ENCODE measurements at regions not wholly inside any gene's neighbourhood (a gene's known extent, or its start where the extent isn't known, plus 50 kb on each side); places are given as distances from the start of the nearest gene placed in this dataset.

DNA sequence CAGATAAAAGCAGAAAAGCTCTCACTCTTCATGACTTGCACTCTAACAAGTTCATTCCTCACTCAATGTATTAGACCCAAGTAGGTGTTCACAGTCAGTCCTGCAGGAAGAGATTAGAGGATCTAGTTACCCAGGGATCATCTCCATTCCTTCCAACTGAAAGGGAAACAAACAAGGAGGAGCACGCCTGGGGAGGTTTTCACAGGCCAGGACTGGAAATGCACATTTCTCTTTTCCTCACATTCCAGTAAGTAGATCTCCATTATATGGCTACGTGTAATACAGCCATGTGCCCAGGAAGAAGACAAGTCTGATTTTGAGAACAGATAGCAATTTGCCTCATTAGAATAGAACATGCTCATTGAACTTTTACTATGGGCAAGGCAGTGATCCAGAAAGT is 1132.2 kb upstream of the FAM98A start:
- ATAC-seq (ENCODE audit: insufficient number of reproducible peaks, low FRiP score, low read depth) = no peak
- H3K9me3 ChIP-seq = no peaks in the 10 kb centered on the region
- H3K36me3 ChIP-seq = no peaks in the 10 kb centered on the region
- DNase-seq (ENCODE audit: low spot score) = no peak
- no peak overlapping the region for H3K27ac ChIP-seq
- TF ChIP-seq, protein P1, sequence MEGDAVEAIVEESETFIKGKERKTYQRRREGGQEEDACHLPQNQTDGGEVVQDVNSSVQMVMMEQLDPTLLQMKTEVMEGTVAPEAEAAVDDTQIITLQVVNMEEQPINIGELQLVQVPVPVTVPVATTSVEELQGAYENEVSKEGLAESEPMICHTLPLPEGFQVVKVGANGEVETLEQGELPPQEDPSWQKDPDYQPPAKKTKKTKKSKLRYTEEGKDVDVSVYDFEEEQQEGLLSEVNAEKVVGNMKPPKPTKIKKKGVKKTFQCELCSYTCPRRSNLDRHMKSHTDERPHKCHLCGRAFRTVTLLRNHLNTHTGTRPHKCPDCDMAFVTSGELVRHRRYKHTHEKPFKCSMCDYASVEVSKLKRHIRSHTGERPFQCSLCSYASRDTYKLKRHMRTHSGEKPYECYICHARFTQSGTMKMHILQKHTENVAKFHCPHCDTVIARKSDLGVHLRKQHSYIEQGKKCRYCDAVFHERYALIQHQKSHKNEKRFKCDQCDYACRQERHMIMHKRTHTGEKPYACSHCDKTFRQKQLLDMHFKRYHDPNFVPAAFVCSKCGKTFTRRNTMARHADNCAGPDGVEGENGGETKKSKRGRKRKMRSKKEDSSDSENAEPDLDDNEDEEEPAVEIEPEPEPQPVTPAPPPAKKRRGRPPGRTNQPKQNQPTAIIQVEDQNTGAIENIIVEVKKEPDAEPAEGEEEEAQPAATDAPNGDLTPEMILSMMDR (IDR thresholded peaks at IDR 0.05) = no peak
- H3K4me3 ChIP-seq = no peak overlapping the region
- no peaks in the 10 kb centered on the region for H3K4me1 ChIP-seq (ENCODE audit: control insufficient read depth in 1 of 2, low read depth in 2 of 2)
- no peaks in the 10 kb centered on the region for H3K27me3 ChIP-seq (replicated peaks; ENCODE audit: insufficient read depth)

DNA sequence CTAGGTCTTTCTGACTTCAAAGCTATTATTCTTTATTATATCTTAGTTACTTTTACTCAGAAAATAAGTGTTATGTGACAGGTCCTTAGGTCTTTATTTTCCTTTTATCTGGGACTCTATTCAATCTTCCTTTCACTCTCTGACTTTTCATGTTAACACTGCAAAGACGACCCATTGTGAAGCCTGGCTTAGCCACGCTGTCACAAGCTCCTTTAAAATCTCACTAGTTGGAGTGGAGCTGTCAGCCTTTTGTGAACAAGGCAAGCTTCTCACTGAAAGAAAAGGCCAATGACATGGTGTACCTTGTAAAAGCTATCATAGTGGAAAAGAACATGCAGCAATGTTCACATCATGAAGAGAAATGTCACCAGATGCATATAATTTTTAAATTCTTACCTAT is 1130.7 kb upstream of the FAM98A start:
- no peak overlapping the region for H3K27ac ChIP-seq
- DNase-seq (ENCODE audit: low spot score) = no peak
- no peak for ATAC-seq (ENCODE audit: insufficient number of reproducible peaks, low FRiP score, low read depth)
- H3K36me3 ChIP-seq = no peaks in the 10 kb centered on the region
- TF ChIP-seq, protein P1 (IDR thresholded peaks at IDR 0.05) = no peak
- no peaks in the 10 kb centered on the region for H3K9me3 ChIP-seq
- H3K4me3 ChIP-seq = no peak overlapping the region
- H3K27me3 ChIP-seq (replicated peaks; ENCODE audit: insufficient read depth) = no peaks in the 10 kb centered on the region
- H3K4me1 ChIP-seq (ENCODE audit: control insufficient read depth in 1 of 2, low read depth in 2 of 2) = no peaks in the 10 kb centered on the region

DNA sequence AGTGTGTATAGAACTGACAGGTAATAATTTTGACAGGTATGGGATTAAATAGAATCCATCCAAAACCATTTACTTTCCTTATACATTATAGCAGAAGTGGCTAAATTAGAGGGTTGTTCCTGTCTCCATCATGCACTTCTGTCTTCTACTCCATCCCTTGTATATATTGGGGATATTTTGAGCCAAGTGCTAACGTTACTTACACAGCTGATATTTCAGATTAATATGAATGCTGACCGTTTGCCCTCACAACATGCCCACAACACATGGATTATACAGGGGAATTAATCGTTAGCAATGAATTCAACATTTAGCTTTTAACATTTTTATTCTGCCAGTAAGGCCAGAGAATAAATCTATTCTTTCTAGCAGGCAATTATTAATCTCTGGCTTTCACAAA is 1125.0 kb upstream of the FAM98A start:
- no peaks in the 10 kb centered on the region for H3K4me1 ChIP-seq (ENCODE audit: control insufficient read depth in 1 of 2, low read depth in 2 of 2)
- ATAC-seq (ENCODE audit: insufficient number of reproducible peaks, low FRiP score, low read depth) (no peak), DNase-seq (ENCODE audit: low spot score) (no peak)
- no peaks in the 10 kb centered on the region for H3K36me3 ChIP-seq
- no peaks in the 10 kb centered on the region for H3K27me3 ChIP-seq (replicated peaks; ENCODE audit: insufficient read depth)
- TF ChIP-seq, protein P1 (IDR thresholded peaks at IDR 0.05) = no peak
- no peak overlapping the region for H3K4me3 ChIP-seq
- H3K9me3 ChIP-seq = no peaks in the 10 kb centered on the region
- no peak overlapping the region for H3K27ac ChIP-seq

DNA sequence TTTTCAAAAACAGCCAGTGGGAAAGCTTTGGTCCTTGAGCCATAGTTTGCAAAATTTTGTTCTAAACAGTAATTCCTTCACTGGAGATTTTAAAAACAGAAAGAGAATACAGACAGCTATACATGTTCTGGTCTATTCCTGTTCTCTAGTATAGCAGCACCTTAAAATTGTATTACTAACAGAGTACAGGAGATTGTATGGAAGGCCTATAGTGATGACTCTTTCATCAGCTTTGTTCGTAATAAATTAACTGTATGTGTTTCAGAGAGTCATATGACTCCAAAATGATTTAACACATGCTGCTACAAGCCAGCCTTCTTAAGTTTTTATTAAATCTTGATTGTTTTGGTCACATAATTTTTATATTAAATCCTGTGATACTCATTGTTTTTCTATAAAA is 1124.6 kb upstream of the FAM98A start:
- Histone ChIP-seq H3K4me1 (ENCODE audit: control insufficient read depth in 1 of 2, low read depth in 2 of 2) (no peaks in the 10 kb centered on the region), H3K4me3 (no peak overlapping the region), H3K27ac (no peak overlapping the region), H3K27me3 (replicated peaks; ENCODE audit: insufficient read depth) (no peaks in the 10 kb centered on the region), H3K36me3 (no peaks in the 10 kb centered on the region), H3K9me3 (no peaks in the 10 kb centered on the region)
- TF ChIP-seq, protein P1 (IDR thresholded peaks at IDR 0.05) = no peak
- DNase-seq (ENCODE audit: low spot score) = no peak
- no peak for ATAC-seq (ENCODE audit: insufficient number of reproducible peaks, low FRiP score, low read depth)

DNA sequence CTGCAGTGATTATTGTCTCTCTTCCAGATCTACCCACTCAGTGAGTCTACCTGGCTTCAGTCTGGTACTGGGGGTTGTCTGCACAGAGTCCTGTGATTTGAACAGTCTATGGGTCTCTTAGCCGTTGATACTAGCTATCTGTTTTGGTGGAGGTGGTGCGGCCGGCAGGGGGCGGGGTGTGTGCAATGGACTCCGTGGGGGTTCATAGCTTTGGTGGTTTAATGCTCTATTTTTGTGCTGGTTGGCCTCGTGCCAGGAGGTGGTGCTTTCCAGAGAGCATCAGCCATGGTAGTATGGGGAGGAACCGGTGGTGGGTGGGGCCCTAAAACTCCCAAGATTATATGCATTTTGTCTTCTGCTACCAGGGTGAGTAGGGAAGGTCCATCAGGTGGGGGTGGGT is 1120.1 kb upstream of the FAM98A start:
- no peak overlapping the region for H3K4me3 ChIP-seq
- H3K27ac ChIP-seq = no peak overlapping the region
- no peaks in the 10 kb centered on the region for H3K27me3 ChIP-seq (replicated peaks; ENCODE audit: insufficient read depth)
- H3K4me1 ChIP-seq (ENCODE audit: control insufficient read depth in 1 of 2, low read depth in 2 of 2) = no peaks in the 10 kb centered on the region
- H3K36me3 ChIP-seq = no peaks in the 10 kb centered on the region
- DNase-seq (ENCODE audit: low spot score) = no peak
- no peaks in the 10 kb centered on the region for H3K9me3 ChIP-seq
- ATAC-seq (ENCODE audit: insufficient number of reproducible peaks, low FRiP score, low read depth) = no peak
- TF ChIP-seq, protein P1 (IDR thresholded peaks at IDR 0.05) = no peak
